ENCODE measurements at regions not wholly inside any gene's neighbourhood (a gene's known extent, or its start where the extent isn't known, plus 50 kb on each side); places are given as distances from the start of the nearest gene placed in this dataset.
A peak's percentile ranks its signal among the peaks of the same experiment; 100 is the strongest.

DNA sequence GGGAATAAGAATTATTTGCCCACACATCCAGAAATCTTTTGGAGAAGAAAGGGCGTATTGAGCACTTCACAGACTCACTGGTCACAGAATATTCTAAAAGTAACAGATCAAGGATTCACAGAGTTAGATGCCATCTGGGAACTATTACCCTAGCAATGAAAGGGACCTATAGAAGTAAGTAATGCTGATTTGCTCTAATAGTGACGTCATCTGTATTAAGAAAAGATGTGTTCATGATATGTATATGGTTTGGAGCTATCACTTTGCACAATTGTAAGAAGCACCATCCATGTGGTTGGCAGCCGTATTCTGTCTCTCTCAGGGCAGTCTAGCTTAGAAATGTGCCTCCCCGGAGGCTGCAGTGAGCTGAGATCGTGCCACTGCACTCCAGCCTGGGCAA is 52.8 kb upstream of the SV2C start:
- peak; percentile 79 for DNase-seq (ENCODE audit: low read depth, low spot score)

DNA sequence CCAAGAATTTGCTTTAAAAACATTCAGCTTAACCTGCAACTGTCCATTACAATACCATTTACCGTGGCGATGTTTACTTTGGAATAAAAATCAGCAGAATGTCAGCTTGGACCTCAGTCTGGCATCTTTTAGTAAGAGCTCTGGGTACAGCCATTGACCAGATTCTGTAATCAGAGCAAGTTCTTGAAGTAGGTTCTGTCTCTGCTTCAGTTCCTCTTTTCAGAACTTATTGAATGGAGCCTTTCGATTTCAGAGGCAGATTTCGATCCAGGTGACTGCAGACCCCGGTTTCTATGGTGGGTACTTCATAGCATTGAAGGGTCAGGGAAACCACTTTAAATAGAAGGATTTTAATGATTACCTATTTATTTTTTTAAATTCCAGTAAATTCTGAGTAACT is 53.4 kb upstream of the SV2C start:
- in situ Hi-C loops (cut with HindIII; ENCODE audit: low pct_unique_long_range_greater_than_20kb, low sequenced_read_pairs), result no loop called here
- DNase-seq (ENCODE audit: low read depth, low spot score), result no peak

More for the DNA sequence above, 52.8 kb upstream of the SV2C start:
- in situ Hi-C loops (cut with HindIII; ENCODE audit: low pct_unique_long_range_greater_than_20kb, low sequenced_read_pairs), result no loop called here

DNA sequence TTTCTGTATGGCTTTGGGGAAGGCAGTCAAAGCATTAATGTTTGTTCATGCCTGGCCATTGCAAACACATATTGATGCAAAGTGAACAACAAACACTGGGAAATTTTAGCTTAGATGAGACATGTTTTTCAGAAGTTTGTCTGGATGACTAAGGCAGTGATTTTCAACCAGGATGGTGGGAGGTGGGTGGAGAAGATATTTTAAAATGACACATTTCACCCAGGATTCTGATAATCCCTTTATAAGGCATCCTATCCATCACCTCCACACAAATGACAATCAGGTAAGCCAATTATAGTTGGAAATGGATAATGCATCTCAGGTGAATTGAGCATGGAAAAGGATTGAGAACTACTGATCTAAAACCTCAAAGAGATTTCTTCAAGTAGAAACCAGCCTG is 57.4 kb upstream of the SV2C start:
- no peak for DNase-seq (ENCODE audit: low read depth, low spot score)
- in situ Hi-C loops (cut with HindIII; ENCODE audit: low pct_unique_long_range_greater_than_20kb, low sequenced_read_pairs), result no loop called here

DNA sequence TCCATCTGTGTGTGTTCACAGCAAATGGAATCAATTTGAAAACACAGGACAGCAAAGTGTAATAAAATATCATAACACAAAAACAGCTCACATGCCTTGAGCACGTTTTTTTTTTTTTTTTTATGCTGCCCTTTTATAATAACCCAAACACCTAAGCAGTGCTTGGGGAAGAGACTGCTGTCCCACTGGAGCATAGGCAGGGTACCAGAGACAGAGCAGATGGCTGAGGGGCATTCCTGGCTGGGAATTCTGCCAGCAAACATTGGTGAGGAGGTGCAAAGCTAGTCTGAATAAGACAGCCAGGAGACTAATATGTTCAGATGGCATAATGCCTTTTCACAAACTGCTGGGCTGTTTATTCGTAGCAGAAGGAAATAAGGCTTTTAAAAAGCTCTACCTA is 58.1 kb upstream of the SV2C start:
- no peak for DNase-seq (ENCODE audit: low read depth, low spot score)
- in situ Hi-C loops (cut with HindIII; ENCODE audit: low pct_unique_long_range_greater_than_20kb, low sequenced_read_pairs), result no loop called here

DNA sequence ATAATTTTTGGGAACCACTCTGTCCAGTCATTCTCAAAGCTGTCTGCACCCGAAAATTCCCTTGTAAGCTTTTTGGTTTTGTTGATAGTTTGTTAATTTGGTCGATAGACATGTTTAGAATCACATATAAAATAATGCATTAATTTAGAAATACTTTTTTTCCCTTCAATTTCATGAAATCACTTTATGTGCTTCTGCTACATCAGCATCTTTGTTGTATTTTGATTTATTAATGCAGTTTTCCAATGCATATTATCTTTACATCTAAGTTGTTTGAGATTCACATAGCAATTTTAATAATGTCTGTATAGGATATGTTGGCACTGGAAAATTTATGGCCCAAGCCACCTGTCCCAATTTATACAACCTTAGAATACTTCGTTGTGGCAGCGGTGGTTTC is 60.6 kb upstream of the SV2C start:
- in situ Hi-C loops (cut with HindIII; ENCODE audit: low pct_unique_long_range_greater_than_20kb, low sequenced_read_pairs), result no loop called here
- DNase-seq (ENCODE audit: low read depth, low spot score), result no peak

DNA sequence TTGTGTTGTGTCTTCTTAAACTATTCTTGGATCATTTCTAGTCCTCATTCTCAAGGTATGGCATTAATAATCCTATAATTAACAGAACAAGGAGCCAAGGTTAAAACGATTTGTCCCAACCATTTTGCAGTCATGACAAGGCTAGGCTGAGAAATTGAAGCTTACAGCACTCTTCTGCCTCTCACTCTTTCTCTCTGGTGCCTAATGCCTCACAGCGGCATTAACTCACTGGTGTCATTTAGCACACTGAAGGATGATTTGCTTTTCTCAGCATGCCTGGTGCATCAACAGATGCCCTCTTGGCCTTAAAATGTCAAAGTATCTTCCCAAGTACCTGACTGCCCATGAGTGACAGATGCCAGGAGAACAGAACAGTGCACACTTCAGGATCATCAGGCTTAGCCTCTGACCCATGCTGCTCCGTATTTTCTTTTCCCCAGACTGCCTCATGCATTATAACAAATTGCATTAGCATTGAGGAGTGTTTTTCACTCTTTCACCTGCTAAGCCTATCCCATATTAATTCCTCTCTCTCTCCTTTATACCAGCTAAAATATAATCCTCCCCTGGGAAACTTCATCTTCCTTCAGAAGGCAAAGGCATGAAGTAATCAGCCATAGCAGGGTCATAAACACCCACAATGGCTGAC is 61.1 kb upstream of the SV2C start:
- DNase-seq (ENCODE audit: low read depth, low spot score), result no peak
- in situ Hi-C loops (cut with HindIII; ENCODE audit: low pct_unique_long_range_greater_than_20kb, low sequenced_read_pairs), result no loop called here

DNA sequence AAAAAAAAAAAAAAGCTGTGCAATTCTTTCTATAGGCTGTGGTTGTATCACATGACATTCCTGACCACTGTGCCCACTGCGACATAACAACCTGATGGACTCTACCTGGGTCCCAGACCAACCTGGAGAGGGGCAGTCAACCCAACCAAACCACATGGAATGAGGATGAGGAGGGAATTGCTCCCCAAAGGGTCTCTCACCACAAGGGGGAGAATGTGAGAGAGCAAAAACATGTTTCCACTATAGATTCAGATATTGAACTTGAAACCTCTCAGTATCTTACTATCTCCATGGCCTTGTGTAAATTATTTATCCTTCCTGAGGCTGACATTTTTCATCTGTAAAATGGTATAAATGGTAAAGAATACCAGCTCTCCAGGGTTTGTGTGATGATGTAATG is 66.9 kb upstream of the SV2C start:
- in situ Hi-C loops (cut with HindIII; ENCODE audit: low pct_unique_long_range_greater_than_20kb, low sequenced_read_pairs), result no loop called here
- DNase-seq (ENCODE audit: low read depth, low spot score), result peak; percentile 27

DNA sequence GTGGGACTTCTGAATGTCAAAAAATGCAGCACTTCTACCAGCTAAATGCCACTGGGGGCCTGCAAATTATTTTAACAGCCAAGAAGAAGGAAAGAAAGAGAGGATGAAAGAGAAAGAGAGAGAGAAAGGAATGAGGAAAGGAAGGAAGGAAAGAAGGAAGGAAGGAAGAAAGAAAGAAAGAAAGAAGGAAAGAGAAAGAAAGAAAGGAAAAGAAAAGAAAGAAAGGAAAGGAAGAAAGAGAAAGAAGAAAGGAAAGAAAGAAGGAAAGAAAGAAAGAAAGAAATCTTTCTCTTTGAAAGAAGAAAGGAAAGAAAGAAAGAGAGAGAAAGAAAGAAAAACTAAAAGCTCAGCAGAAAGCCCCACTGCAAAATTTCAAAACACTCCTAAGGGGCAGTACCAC is 69.2 kb upstream of the SV2C start:
- no peak for DNase-seq (ENCODE audit: low read depth, low spot score)
- in situ Hi-C loops (cut with HindIII; ENCODE audit: low pct_unique_long_range_greater_than_20kb, low sequenced_read_pairs), result no loop called here

DNA sequence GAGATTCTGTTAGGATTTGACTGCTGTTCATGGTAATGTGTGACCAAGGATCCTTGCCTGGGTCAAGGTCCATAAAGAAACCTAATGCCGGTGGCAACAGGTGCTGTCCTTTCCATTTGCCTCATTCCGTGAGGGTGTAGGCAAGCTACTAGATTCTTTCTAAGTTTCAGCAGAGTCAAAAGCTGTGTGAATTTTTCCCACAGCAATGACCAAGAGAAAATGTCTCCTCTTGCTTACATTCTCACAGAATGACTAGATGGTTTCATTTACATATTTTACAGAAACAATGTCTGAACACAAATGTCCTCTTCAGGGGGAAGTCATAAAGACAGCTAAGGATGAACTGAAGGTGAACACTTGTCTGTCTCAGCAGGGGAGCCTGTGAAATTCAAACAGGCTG is 75.3 kb upstream of the SV2C start:
- in situ Hi-C loops (cut with HindIII; ENCODE audit: low pct_unique_long_range_greater_than_20kb, low sequenced_read_pairs), result no loop called here
- no peak for DNase-seq (ENCODE audit: low read depth, low spot score)

DNA sequence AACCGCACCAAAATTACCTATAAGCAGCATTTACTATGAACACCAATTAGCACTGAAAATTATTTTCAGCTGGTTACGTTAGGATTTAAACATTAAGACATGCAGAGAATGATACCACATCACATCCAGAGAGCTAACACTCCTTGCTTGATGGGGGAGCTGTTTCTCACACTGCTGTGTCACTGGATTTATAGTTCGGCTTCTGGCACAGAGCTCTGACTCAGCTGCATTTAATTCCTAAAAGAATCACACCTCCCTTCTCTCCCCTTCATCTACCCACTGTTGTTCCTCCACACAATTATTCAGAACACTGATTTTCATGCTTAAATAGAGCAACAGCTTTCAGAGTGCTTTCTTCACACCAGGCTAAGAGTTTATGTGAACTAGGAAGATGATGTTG is 82.6 kb upstream of the SV2C start:
- in situ Hi-C loops (cut with HindIII; ENCODE audit: low pct_unique_long_range_greater_than_20kb, low sequenced_read_pairs), result no loop called here
- DNase-seq (ENCODE audit: low read depth, low spot score), result no peak

DNA sequence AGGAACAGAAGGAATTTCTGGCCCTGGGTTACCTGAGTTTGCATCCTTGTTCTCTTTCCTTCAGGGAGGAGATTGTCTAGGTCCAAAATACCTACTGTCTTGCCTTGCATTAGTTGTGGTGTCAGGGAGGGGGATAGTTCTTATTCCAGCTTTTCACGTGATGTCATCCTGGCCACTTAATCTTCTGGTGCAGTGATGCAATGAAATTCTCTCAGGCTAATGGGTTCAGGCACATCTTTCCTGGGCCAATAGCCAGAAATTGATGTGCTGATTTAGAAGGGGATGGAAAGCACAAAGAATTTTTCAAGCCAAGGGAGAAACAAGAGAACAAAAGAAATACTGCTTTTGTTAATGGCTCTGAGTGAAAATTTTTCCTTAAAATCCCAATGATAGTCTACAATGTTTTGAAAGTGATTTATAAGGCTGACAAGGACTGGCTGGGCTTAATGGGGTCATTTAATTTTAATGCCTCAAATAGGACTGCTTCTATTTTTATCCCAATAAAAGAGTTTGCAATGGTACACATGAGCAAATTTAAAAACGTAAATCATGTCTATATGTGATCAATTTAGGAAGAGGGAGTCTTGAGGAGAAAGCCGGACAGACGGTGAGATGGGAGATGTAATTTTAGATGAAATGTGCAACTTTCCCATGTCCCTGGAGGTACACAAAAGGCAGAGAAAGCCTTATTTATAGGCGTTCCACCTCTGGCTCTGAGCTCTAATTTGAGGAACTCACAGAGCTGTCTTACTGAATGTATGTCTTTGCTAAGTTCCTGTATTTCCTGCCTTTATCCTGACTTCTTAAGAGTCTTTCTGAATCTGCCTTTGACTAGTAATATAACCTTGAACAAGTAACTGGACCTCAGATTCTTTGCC is 89.3 kb upstream of the SV2C start:
- in situ Hi-C loops (cut with HindIII; ENCODE audit: low pct_unique_long_range_greater_than_20kb, low sequenced_read_pairs), result no loop called here
- no peak for DNase-seq (ENCODE audit: low read depth, low spot score)

DNA sequence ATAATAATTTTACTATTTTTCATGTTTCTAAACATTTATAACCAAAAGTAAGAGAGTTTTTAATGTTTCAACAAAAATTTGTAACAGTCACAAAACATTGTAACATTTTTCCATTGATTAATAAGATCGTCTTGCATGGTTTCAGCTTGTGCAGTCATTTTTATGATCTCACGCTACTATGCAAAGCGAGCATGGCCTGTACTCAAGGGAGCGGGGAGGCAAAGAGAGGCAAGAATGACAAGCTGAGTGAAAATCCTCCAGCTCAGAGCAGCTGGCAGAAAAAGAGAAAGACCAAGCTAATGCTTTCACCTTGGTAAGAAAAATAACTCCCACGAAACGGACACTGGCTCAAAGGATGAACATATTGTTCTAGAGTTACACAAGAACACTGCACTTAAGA is 90.0 kb upstream of the SV2C start:
- in situ Hi-C loops (cut with HindIII; ENCODE audit: low pct_unique_long_range_greater_than_20kb, low sequenced_read_pairs), result no loop called here
- DNase-seq (ENCODE audit: low read depth, low spot score), result no peak

DNA sequence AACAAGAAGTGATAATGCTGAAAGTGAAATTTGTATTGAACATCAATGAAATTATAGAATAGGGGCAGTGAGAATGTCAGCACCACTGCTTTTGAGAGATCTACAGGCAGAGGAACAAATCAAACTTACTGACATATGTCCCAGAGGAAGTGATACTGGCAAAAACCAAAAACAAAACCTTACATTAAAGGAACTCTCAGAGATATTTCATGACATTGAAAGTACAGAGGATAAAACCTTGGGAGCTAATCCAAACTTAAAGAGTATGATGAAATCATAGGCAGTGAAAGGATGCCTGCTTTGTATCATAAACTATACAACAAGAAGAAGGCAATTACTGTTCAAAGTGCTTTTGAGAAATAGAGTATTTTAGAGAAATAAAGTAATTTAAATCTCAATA is 90.4 kb upstream of the SV2C start:
- in situ Hi-C loops (cut with HindIII; ENCODE audit: low pct_unique_long_range_greater_than_20kb, low sequenced_read_pairs), result no loop called here
- no peak for DNase-seq (ENCODE audit: low read depth, low spot score)

DNA sequence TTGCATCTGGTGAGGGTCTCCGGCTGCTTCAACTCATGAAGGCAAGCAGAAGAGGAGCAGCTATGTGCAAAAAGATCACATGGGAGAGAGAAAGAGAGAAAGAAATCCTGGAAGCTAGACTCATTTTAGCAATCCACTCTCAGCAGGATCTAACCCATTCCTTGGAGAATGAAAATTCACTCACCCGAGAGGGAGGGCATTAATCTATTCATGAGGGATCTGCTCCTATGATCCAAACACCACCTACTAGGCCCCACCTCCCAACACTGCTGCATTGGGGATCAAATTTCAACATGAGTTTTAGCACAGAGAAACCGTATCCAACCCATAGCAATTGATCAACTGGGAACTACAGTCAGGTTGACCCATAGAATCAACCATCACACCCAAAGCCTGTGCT is 98.1 kb upstream of the SV2C start:
- DNase-seq (ENCODE audit: low read depth, low spot score), result no peak
- in situ Hi-C loops (cut with HindIII; ENCODE audit: low pct_unique_long_range_greater_than_20kb, low sequenced_read_pairs), result no loop called here

DNA sequence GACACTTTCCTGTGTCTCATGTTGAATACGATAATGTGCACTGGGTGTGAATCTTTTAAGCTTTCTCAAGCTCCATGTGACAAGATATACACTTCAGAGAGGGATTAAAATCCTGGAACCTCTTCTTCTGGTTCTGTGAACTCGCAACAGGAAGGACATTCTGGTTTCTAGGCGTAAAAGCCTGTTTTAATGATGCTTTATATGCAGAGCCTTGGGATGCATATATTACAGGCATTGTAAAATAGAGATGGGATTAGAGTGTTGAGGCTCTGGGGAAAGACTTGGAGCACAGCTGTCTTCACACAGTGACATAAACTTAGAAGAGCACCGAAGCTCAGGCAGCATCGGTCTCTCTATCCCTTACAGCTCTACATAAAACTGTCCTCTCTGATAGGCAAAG is 107.7 kb upstream of the SV2C start:
- in situ Hi-C loops (cut with HindIII; ENCODE audit: low pct_unique_long_range_greater_than_20kb, low sequenced_read_pairs), result no loop called here
- DNase-seq (ENCODE audit: low read depth, low spot score), result no peak

DNA sequence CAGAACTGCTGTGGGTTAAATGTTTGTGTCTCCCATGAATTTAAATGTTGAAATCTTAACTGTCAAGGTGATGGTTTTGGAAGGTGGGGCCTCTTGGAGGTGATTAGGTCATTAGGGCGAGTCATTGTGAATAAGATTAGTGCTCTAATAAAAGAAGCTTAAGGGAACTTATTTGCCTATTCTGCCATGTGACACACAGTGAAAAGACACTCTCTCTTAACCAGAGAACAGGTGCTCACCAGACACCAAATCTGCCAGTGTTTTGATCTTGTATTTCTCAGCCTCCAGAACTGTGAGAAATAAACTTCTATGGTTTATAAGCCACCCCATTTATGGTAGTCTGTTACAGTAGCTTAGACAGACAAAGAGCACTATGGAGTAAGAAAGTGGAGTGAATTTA is 117.9 kb upstream of the SV2C start:
- DNase-seq (ENCODE audit: low read depth, low spot score), result no peak
- in situ Hi-C loops (cut with HindIII; ENCODE audit: low pct_unique_long_range_greater_than_20kb, low sequenced_read_pairs), result no loop called here

DNA sequence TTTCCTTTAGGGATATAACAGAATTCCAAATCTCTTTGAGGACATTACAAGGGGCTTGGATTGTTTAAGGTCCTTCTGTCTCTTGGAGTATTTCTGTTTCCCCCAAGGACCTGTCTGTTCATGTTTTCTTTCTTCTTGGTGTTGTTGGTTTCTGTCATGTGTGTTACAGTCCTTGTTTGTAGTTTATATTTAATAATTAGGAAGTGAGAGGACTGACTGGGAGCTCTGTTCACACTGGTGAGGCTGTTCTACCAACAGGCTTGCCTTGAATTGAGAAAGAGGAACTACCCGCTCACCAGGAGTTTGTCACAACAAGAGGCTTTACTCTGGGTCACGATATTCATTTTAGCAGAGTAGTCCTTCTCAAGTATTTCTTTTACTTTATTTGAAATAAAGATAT is 119.2 kb upstream of the SV2C start:
- in situ Hi-C loops (cut with HindIII; ENCODE audit: low pct_unique_long_range_greater_than_20kb, low sequenced_read_pairs), result no loop called here
- no peak for DNase-seq (ENCODE audit: low read depth, low spot score)

DNA sequence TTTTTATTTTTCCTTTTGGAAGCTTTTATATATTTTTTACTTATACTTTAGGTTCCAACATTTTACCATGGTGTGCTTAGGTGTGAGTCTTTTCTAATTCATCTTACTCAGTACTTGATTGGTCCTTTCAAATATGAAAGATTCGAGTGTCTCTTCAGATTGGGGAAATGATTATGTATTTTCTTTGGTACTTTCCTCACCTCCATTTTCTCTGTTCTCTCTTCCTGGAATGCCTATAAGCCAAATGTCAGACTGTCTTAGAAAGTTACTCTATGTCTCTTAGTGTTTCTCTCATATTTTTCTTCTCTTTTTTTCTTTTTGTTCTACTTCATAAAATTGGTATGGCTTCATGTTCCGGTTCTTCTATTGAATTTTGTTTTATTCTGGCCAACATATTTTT is 119.6 kb upstream of the SV2C start:
- DNase-seq (ENCODE audit: low read depth, low spot score), result no peak
- in situ Hi-C loops (cut with HindIII; ENCODE audit: low pct_unique_long_range_greater_than_20kb, low sequenced_read_pairs), result no loop called here

DNA sequence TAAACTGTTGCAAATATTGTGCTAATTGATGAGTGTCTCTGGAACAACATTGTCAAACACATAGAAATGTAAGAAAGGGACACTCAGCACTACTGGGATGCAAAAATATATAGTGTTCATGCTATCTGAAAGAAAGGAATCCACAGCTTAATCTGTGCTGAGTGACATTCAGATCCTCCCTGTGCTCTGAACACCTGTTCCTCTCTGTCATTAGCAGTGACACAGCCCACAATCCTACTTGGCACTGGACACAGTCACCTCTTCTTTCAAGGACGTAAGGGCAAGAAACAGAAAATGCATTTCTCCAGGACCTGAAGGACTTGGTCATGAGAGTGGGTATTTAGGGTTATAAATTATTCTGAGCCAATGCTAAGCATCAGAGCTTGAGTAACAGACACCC is 121.4 kb upstream of the SV2C start:
- no peak for DNase-seq (ENCODE audit: low read depth, low spot score)
- in situ Hi-C loops (cut with HindIII; ENCODE audit: low pct_unique_long_range_greater_than_20kb, low sequenced_read_pairs), result no loop called here
